CD4-positive, alpha-beta memory T cell (primary cell): ENCODE measurements at regions not wholly inside any gene's neighbourhood (a gene's known extent, or its start where the extent isn't known, plus 50 kb on each side); places are given as distances from the start of the nearest gene placed in this dataset.
A peak's percentile ranks its signal among the peaks of the same experiment; 100 is the strongest.

ENCODE experiments used
- CTCF ChIA-PET: fragments of 350-600 bp; sonication (Branson Sonifier 250); formaldehyde crosslinking; loops from one replicate; lab custom pipeline; 2021; ENCODE audit warnings: inconsistent platforms; ENCODE audit not compliant: partially characterized antibody; lab: Charles Lee
- POLR2A ChIA-PET: fragments of 350-600 bp; sonication (Branson Sonifier 250); formaldehyde crosslinking; loops from one replicate; lab custom pipeline; 2021; ENCODE audit not compliant: partially characterized antibody; lab: Charles Lee
- DNase-seq, 5 donors: peaks; one replicate each; pipeline versions ENCODE4 v3.0.0 to v3.0.0-alpha.2; 2020 to 2022; ENCODE audit warnings: mixed read lengths in 1 of 5
- H3K27ac ChIP-seq: one replicate; pipeline ENCODE4 v1.7.0; 2013; ENCODE audit warnings: low read depth, low read length
- H3K27me3 ChIP-seq: 2 replicates; pipeline ENCODE4 v1.7.0; 2013; ENCODE audit warnings: mild to moderate bottlenecking, low read length, moderate library complexity; ENCODE audit not compliant: insufficient read depth
- H3K36me3 ChIP-seq: 2 replicates; pipeline ENCODE4 v1.7.0; 2013; ENCODE audit warnings: mild to moderate bottlenecking, low read length, moderate library complexity; ENCODE audit not compliant: insufficient read depth
- H3K4me1 ChIP-seq: 2 replicates; pipeline ENCODE4 v1.7.0; 2013; ENCODE audit warnings: mild to moderate bottlenecking, low read length, moderate library complexity; ENCODE audit not compliant: insufficient read depth
- H3K4me3 ChIP-seq, 2 donors: one replicate each; pipeline ENCODE4 v1.7.0; 2013; ENCODE audit warnings: low read length in 2 of 2, mild to moderate bottlenecking in 1 of 2
- H3K9me3 ChIP-seq, 2 donors: one replicate each; pipeline ENCODE4 v1.7.0; 2013; ENCODE audit warnings: low read length in 2 of 2, control low read depth in 1 of 2; ENCODE audit not compliant: control insufficient read depth in 1 of 2
- H3K27ac Mint-ChIP-seq, 7 donors: one replicate each; pipeline ENCODE4 v1.8.0; 2020 to 2021; ENCODE audit warnings: mixed read lengths in 7 of 7, mild to moderate bottlenecking in 6 of 7, inconsistent platforms in 3 of 7, moderate library complexity in 3 of 7
- H3K27me3 Mint-ChIP-seq, 2 donors: one replicate each; pipeline ENCODE4 v1.8.0; 2020 to 2021; ENCODE audit warnings: mixed read lengths in 2 of 2
- H3K36me3 Mint-ChIP-seq, 2 donors: one replicate each; pipeline ENCODE4 v1.8.0; 2020 to 2021; ENCODE audit warnings: mixed read lengths in 2 of 2, inconsistent platforms in 1 of 2, mild to moderate bottlenecking in 1 of 2
- H3K4me1 Mint-ChIP-seq, 4 donors: one replicate each; pipeline ENCODE4 v1.8.0; 2020 to 2021; ENCODE audit warnings: mixed read lengths in 4 of 4, mild to moderate bottlenecking in 1 of 4
- H3K4me3 Mint-ChIP-seq, 8 donors: one replicate each; pipeline ENCODE4 v1.8.0; 2020 to 2021; ENCODE audit warnings: mixed read lengths in 8 of 8, mild to moderate bottlenecking in 7 of 8, moderate library complexity in 6 of 8, inconsistent platforms in 3 of 8
- H3K9me3 Mint-ChIP-seq, 8 donors: one replicate each; pipeline ENCODE4 v1.8.0; 2020 to 2021; ENCODE audit warnings: mixed read lengths in 8 of 8, mild to moderate bottlenecking in 5 of 8, inconsistent platforms in 3 of 8, moderate library complexity in 1 of 8
- intact Hi-C: fragments of 100-400 bp; cut with micrococcal nuclease; formaldehyde crosslinking; loops from one replicate; pipeline ENCODE4 v1.15.1; 2023

DNA sequence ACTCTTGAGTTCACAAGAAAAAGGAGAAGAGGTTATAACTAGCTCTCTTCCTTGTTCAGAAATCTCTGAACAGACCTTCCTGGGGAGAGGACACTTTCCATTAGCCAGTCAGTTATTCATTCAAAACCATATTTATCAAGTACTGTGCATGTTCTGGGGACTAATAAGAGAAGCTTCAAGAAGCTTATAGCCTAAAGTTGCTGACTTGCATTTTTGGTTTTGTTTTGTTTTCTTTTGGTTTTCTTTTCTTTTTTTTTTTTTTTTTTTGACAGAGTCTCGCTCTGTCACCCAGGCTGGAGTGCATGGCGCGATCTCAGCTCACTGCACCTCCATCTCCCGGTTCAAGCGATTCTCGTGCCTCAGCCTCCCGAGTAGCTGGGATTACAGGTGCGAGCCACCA, 471.4 kb downstream of the KLF12 start:
- POLR2A ChIA-PET = no interaction called here
- CTCF ChIA-PET = no interaction called here
- H3K4me3 Mint-ChIP-seq = no peak overlapping the region
- Histone ChIP-seq H3K4me1 (no peaks in the 10 kb centered on the region), H3K36me3 (no peaks in the 10 kb centered on the region), H3K27ac (no peak overlapping the region), H3K9me3 (no peaks in the 10 kb centered on the region), H3K27me3 (no peaks in the 10 kb centered on the region), H3K4me3 (no peak overlapping the region)
- DNase-seq = no peak
- H3K4me1 Mint-ChIP-seq = peaks cover 4 to 13% (median 10%) of the 10 kb centered on the region in 4 donors
- H3K36me3 Mint-ChIP-seq = peaks cover 0 to 3% of the 10 kb centered on the region in 2 donors
- H3K27me3 Mint-ChIP-seq = no peaks in the 10 kb centered on the region
- H3K27ac Mint-ChIP-seq = peak overlapping the region in 1 of 7 donors; percentile 33
- intact Hi-C loops = no loop called here
- peaks cover 0 to 6% (median 0%) of the 10 kb centered on the region in 8 donors for H3K9me3 Mint-ChIP-seq

GRCh38 chr13:73661687-73662425, 472.3 kb downstream of the KLF12 start:
- no peak overlapping the region for H3K4me3 Mint-ChIP-seq
- Histone ChIP-seq H3K4me3 (no peak overlapping the region), H3K27me3 (no peaks in the 10 kb centered on the region), H3K9me3 (no peaks in the 10 kb centered on the region), H3K27ac (no peak overlapping the region), H3K4me1 (no peaks in the 10 kb centered on the region), H3K36me3 (no peaks in the 10 kb centered on the region)
- H3K27ac Mint-ChIP-seq = peak overlapping the region in 3 of 7 donors; percentile 52 to 78 (median 71)
- no peak for DNase-seq
- H3K9me3 Mint-ChIP-seq = peaks cover 0 to 6% (median 0%) of the 10 kb centered on the region in 8 donors
- intact Hi-C loops = no loop called here
- no peaks in the 10 kb centered on the region for H3K27me3 Mint-ChIP-seq
- POLR2A ChIA-PET = no interaction called here
- CTCF ChIA-PET = no interaction called here
- peaks cover 4 to 13% (median 10%) of the 10 kb centered on the region in 4 donors for H3K4me1 Mint-ChIP-seq
- peaks cover 0 to 3% of the 10 kb centered on the region in 2 donors for H3K36me3 Mint-ChIP-seq

- Histone ChIP-seq H3K36me3 (no peaks in the 10 kb centered on the region), H3K9me3 (no peaks in the 10 kb centered on the region), H3K27ac (no peak overlapping the region), H3K4me1 (no peaks in the 10 kb centered on the region), H3K27me3 (no peaks in the 10 kb centered on the region), H3K4me3 (no peak overlapping the region)
- peaks cover 0 to 3% of the 10 kb centered on the region in 2 donors for H3K36me3 Mint-ChIP-seq
- no peak overlapping the region for H3K4me3 Mint-ChIP-seq
- H3K27ac Mint-ChIP-seq = peak overlapping the region in 2 of 7 donors; percentile 49 to 56
- ChIA-PET CTCF (no interaction called here), POLR2A (no interaction called here)
- peaks cover 0 to 6% (median 0%) of the 10 kb centered on the region in 8 donors for H3K9me3 Mint-ChIP-seq
- DNase-seq = no peak
- peaks cover 4 to 11% (median 9%) of the 10 kb centered on the region in 4 donors for H3K4me1 Mint-ChIP-seq
- no peaks in the 10 kb centered on the region for H3K27me3 Mint-ChIP-seq
- intact Hi-C loops = no loop called here
These were observed 473.1 kb downstream of the KLF12 start for GRCh38 chr13:73661066-73661465.

GRCh38 chr13:73658639-73659038, 475.6 kb downstream of the KLF12 start:
- Mint-ChIP-seq H3K27me3 (no peaks in the 10 kb centered on the region), H3K4me3 (no peak overlapping the region), H3K9me3 (peaks cover 0 to 6% (median 0%) of the 10 kb centered on the region in 8 donors), H3K36me3 (peaks cover 0 to 3% of the 10 kb centered on the region in 2 donors), H3K27ac (no peak overlapping the region), H3K4me1 (peaks cover 4 to 10% (median 7%) of the 10 kb centered on the region in 4 donors)
- DNase-seq = no peak
- H3K27me3 ChIP-seq = no peaks in the 10 kb centered on the region
- intact Hi-C loops = no loop called here
- H3K4me3 ChIP-seq = no peak overlapping the region
- CTCF ChIA-PET = interaction anchor here (1.0 kb wide), 1 partner anchor 28 kb away, joined by 3 read pairs; no protein-coding TSS in a partner anchor
- H3K27ac ChIP-seq = no peak overlapping the region
- no peaks in the 10 kb centered on the region for H3K4me1 ChIP-seq
- no peaks in the 10 kb centered on the region for H3K36me3 ChIP-seq
- POLR2A ChIA-PET = no interaction called here
- H3K9me3 ChIP-seq = no peaks in the 10 kb centered on the region

DNA sequence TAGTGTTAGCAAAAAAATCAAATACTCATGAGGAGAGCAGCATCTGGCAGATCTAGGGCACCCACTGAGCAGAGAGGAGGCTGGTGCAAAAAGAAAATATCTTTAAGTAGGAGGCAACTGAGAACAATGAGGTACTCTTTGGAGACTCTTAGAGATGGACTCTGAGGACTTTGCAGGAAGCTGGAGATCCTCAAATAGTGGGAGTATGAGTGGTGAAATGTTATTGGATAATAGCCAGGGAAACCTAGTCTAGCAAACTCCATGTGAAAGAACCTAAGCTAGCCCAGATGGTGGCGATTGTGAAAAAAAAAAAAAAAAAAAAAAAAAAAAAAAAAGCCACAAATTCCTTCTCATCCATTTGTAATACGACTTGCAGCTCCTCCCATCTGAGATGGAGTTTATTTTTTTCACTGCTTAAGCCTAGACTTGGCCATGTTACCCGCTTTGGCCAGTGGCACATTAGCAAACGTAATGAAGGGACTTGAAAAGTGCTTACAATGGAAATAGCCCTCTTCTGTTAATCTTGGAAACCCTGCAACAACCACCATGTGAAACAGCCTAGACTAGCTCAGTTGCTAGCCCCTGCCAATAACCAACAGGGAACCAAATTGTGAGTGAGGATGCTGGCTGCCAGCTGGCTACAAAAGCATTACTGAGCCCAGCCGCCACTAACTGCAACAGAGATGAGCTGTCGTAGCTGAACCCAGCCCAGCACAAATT, 476.2 kb downstream of the KLF12 start:
- Mint-ChIP-seq H3K36me3 (peaks cover 0 to 3% of the 10 kb centered on the region in 2 donors), H3K27ac (no peak overlapping the region), H3K9me3 (peaks cover 0 to 6% (median 0%) of the 10 kb centered on the region in 8 donors), H3K4me3 (no peak overlapping the region), H3K27me3 (no peaks in the 10 kb centered on the region), H3K4me1 (peaks cover 4 to 10% (median 6%) of the 10 kb centered on the region in 4 donors)
- DNase-seq = no peak
- Histone ChIP-seq H3K36me3 (no peaks in the 10 kb centered on the region), H3K4me1 (no peaks in the 10 kb centered on the region), H3K27me3 (no peaks in the 10 kb centered on the region), H3K4me3 (no peak overlapping the region), H3K27ac (no peak overlapping the region), H3K9me3 (no peaks in the 10 kb centered on the region)
- intact Hi-C loops = no loop called here
- ChIA-PET POLR2A (no interaction called here), CTCF (interaction anchor here (1.0 kb wide), 1 partner anchor 29 kb away, joined by 3 read pairs; no protein-coding TSS in a partner anchor)

GRCh38 chr13:73656863-73657262, 477.3 kb downstream of the KLF12 start:
- Histone ChIP-seq H3K4me3 (no peak overlapping the region), H3K9me3 (no peaks in the 10 kb centered on the region), H3K4me1 (no peaks in the 10 kb centered on the region), H3K36me3 (no peaks in the 10 kb centered on the region), H3K27me3 (no peaks in the 10 kb centered on the region), H3K27ac (no peak overlapping the region)
- POLR2A ChIA-PET = no interaction called here
- no peaks in the 10 kb centered on the region for H3K27me3 Mint-ChIP-seq
- no peak for DNase-seq
- H3K4me1 Mint-ChIP-seq = peaks cover 0 to 4% (median 2%) of the 10 kb centered on the region in 4 donors
- CTCF ChIA-PET = interaction anchor here (0.8 kb wide), 1 partner anchor 8 kb away, joined by 3 read pairs; no protein-coding TSS in a partner anchor
- H3K27ac Mint-ChIP-seq = no peak overlapping the region
- no peaks in the 10 kb centered on the region for H3K36me3 Mint-ChIP-seq
- intact Hi-C loops = no loop called here
- no peak overlapping the region for H3K4me3 Mint-ChIP-seq
- H3K9me3 Mint-ChIP-seq = peaks cover 0 to 3% (median 0%) of the 10 kb centered on the region in 8 donors

GRCh38 chr13:73653688-73654087, 480.5 kb downstream of the KLF12 start:
- no peak for DNase-seq
- intact Hi-C loops = no loop called here
- CTCF ChIA-PET = interaction anchor here (0.6 kb wide), 1 partner anchor 160 kb away, joined by 3 read pairs; no protein-coding TSS in a partner anchor
- Mint-ChIP-seq H3K4me1 (no peaks in the 10 kb centered on the region), H3K4me3 (no peak overlapping the region), H3K9me3 (peaks cover 0 to 3% (median under 1%) of the 10 kb centered on the region in 8 donors), H3K36me3 (no peaks in the 10 kb centered on the region), H3K27ac (no peak overlapping the region), H3K27me3 (no peaks in the 10 kb centered on the region)
- Histone ChIP-seq H3K36me3 (no peaks in the 10 kb centered on the region), H3K27me3 (no peaks in the 10 kb centered on the region), H3K27ac (no peak overlapping the region), H3K4me1 (no peaks in the 10 kb centered on the region), H3K4me3 (no peak overlapping the region), H3K9me3 (no peaks in the 10 kb centered on the region)
- POLR2A ChIA-PET = no interaction called here
